Suprapubic skin (tissue), 4 donors: ENCODE measurements at regions not wholly inside any gene's neighbourhood (a gene's known extent, or its start where the extent isn't known, plus 50 kb on each side); places are given as distances from the start of the nearest gene placed in this dataset.

Experiments used
- DNase-seq, 2 donors: peaks; one replicate each; pipeline ENCODE4 v3.0.0-alpha.2; 2019; ENCODE audit warnings: low spot score in 2 of 2
- H3K27ac ChIP-seq: fragments of 200-600 bp; sonication (generic); one replicate; pipeline ENCODE4 v1.5.1; 2019
- H3K27me3 ChIP-seq: fragments of 200-600 bp; sonication (generic); one replicate; pipeline ENCODE4 v1.5.1; 2019
- H3K36me3 ChIP-seq: fragments of 200-600 bp; sonication (generic); one replicate; pipeline ENCODE4 v1.5.1; 2019
- H3K4me1 ChIP-seq: fragments of 200-600 bp; sonication (generic); one replicate; pipeline ENCODE4 v1.5.1; 2019
- H3K4me3 ChIP-seq: fragments of 200-600 bp; sonication (generic); one replicate; pipeline ENCODE4 v1.5.1; 2019; ENCODE audit warnings: mild to moderate bottlenecking
- H3K9me3 ChIP-seq: fragments of 200-600 bp; sonication (generic); one replicate; pipeline ENCODE4 v1.5.1; 2019
- EP300 ChIP-seq: sonication (generic); formaldehyde crosslinking; IDR thresholded peaks from one replicate; pipeline ENCODE4 v1.6.1; 2017; ENCODE audit warnings: antibody characterized with exemption
- POLR2A ChIP-seq, 2 donors: fragments of 450-650 bp; IDR thresholded peaks; one replicate each; pipeline ENCODE4 v1.6.1; 2017; ENCODE audit warnings: antibody characterized with exemption in 2 of 2, mild to moderate bottlenecking in 2 of 2, moderate library complexity in 2 of 2
- POLR2AphosphoS5 ChIP-seq, 3 donors: sonication (generic); formaldehyde crosslinking; IDR thresholded peaks; one replicate each; pipeline ENCODE4 v1.6.1; 2017; ENCODE audit warnings: antibody characterized with exemption in 3 of 3
- WGBS: methylation state at CpG from one replicate; pipeline ENCODE4 v1.1.5; 2018; 5-methylcytosine and 5-hydroxymethylcytosine counted together
- TF ChIP-seq, protein P1 (sequence below), 2 donors: fragments of 200-600 bp in 1 of 2; fragments of 450-650 bp in 1 of 2; sonication (generic) in 1 of 2; IDR thresholded peaks; one replicate each; pipeline ENCODE4 v1.5.1; 2016 to 2019; ENCODE audit warnings: antibody characterized with exemption in 2 of 2, mild to moderate bottlenecking in 1 of 2, moderate library complexity in 1 of 2

DNA sequence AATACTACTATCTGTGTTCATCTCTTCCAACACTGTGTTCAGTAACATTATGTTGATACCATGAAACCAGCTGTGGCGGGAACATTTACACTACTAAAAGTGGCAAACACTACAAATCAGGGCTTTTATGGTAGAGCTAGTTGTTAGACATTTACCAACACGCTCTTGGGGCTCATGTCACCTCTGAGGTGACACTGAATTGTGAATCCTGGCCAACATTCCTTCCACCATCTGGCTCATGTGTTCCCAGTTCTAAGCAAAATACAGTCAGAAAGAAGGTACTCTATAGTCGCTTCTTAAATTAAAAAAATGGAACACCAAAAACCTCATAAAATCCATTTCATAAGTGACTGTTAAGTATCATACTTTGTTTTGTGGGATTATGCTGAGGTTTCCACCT is 436.6 kb downstream of the FUT8 start:
- WGBS: 97% methylated on average over 3 of the region's 3 CpGs
- Histone ChIP-seq H3K4me1 (no peaks in the 10 kb centered on the region), H3K27ac (no peak overlapping the region), H3K27me3 (no peaks in the 10 kb centered on the region), H3K4me3 (no peak overlapping the region), H3K36me3 (no peaks in the 10 kb centered on the region), H3K9me3 (no peaks in the 10 kb centered on the region)
- TF ChIP-seq EP300: no peak
- no peak for TF ChIP-seq POLR2A (IDR thresholded peaks at IDR 0.05)
- TF ChIP-seq POLR2AphosphoS5 (IDR thresholded peaks at IDR 0.05): no peak
- TF ChIP-seq, protein P1, sequence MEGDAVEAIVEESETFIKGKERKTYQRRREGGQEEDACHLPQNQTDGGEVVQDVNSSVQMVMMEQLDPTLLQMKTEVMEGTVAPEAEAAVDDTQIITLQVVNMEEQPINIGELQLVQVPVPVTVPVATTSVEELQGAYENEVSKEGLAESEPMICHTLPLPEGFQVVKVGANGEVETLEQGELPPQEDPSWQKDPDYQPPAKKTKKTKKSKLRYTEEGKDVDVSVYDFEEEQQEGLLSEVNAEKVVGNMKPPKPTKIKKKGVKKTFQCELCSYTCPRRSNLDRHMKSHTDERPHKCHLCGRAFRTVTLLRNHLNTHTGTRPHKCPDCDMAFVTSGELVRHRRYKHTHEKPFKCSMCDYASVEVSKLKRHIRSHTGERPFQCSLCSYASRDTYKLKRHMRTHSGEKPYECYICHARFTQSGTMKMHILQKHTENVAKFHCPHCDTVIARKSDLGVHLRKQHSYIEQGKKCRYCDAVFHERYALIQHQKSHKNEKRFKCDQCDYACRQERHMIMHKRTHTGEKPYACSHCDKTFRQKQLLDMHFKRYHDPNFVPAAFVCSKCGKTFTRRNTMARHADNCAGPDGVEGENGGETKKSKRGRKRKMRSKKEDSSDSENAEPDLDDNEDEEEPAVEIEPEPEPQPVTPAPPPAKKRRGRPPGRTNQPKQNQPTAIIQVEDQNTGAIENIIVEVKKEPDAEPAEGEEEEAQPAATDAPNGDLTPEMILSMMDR (IDR thresholded peaks at IDR 0.05): no peak
- DNase-seq: no peak

GRCh38 chr14:65849558-65849957 is 437.0 kb downstream of the FUT8 start:
- WGBS: 76% methylated on average over 2 of the region's 2 CpGs
- TF ChIP-seq POLR2AphosphoS5 (IDR thresholded peaks at IDR 0.05) (no peak), EP300 (no peak), POLR2A (IDR thresholded peaks at IDR 0.05) (no peak)
- TF ChIP-seq, protein P1 (IDR thresholded peaks at IDR 0.05): no peak
- Histone ChIP-seq H3K36me3 (no peaks in the 10 kb centered on the region), H3K4me1 (no peaks in the 10 kb centered on the region), H3K27me3 (no peaks in the 10 kb centered on the region), H3K4me3 (no peak overlapping the region), H3K9me3 (no peaks in the 10 kb centered on the region), H3K27ac (no peak overlapping the region)
- no peak for DNase-seq

DNA sequence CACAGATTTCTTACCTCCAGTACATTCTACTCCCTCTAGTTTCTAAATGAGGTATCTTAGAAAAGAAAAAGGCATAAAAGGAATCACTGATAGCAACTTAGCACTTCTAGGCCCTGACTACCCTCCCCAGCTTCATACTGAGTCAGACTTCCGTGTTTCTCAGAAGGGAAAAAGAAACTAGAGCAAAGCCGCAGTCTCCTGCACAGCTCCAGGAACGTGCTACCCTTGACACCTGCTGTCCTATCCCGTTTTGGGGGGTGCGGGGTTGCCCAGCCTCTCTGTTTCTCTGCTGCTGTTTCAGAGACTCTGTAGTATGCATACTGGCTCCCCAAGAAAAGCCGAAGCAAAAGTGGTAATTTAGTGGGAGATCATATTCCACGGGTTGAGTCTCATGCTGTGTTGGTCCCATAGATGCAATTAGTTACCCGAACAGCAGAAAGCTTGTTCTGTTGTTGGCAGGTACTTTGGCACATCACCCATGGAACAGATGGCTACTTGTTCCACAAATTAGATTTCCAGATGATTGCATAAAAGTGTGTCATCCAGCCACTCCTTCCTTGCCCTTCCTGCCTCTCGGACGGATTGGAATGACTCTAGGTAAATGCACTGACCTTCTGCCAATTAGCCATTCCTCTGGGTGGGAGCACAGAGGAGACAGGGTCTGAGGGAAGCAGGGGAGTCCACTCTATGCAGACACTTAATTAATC is 438.1 kb downstream of the FUT8 start:
- H3K36me3 ChIP-seq: no peaks in the 10 kb centered on the region
- TF ChIP-seq POLR2A (IDR thresholded peaks at IDR 0.05) (no peak), POLR2AphosphoS5 (IDR thresholded peaks at IDR 0.05) (no peak), EP300 (no peak)
- TF ChIP-seq, protein P1 (IDR thresholded peaks at IDR 0.05): no peak
- WGBS: 78% methylated on average over 10 of the region's 10 CpGs
- H3K4me3 ChIP-seq: no peak overlapping the region
- H3K27me3 ChIP-seq: no peaks in the 10 kb centered on the region
- no peaks in the 10 kb centered on the region for H3K4me1 ChIP-seq
- no peak for DNase-seq
- H3K27ac ChIP-seq: no peak overlapping the region
- H3K9me3 ChIP-seq: no peaks in the 10 kb centered on the region

DNA sequence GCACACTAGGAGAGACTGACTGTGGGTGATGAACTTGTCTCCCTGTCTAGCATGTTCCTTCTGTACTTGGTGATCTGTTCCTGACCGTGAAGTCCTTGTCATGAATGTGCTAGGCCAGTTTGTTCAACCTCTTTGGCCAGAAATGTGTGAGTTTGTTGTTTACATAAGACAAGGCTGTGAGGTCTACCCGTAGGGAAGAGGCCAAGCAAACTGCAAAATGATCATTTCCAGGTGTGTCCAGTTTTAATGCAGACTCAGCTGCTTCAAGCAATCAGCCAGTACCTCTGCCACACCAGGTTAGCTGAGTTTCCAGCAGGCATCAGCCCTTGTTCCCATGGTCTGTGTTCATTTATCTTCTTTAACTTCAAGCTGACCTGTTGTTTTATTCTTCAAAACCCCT is 440.2 kb downstream of the FUT8 start:
- Histone ChIP-seq H3K36me3 (no peaks in the 10 kb centered on the region), H3K27ac (no peak overlapping the region), H3K9me3 (no peaks in the 10 kb centered on the region), H3K4me1 (no peaks in the 10 kb centered on the region), H3K27me3 (no peaks in the 10 kb centered on the region), H3K4me3 (no peak overlapping the region)
- 41% methylated on average over 2 of the region's 2 CpGs for WGBS
- DNase-seq: no peak
- TF ChIP-seq POLR2A (IDR thresholded peaks at IDR 0.05) (no peak), EP300 (no peak), POLR2AphosphoS5 (IDR thresholded peaks at IDR 0.05) (no peak)
- TF ChIP-seq, protein P1 (IDR thresholded peaks at IDR 0.05): no peak

DNA sequence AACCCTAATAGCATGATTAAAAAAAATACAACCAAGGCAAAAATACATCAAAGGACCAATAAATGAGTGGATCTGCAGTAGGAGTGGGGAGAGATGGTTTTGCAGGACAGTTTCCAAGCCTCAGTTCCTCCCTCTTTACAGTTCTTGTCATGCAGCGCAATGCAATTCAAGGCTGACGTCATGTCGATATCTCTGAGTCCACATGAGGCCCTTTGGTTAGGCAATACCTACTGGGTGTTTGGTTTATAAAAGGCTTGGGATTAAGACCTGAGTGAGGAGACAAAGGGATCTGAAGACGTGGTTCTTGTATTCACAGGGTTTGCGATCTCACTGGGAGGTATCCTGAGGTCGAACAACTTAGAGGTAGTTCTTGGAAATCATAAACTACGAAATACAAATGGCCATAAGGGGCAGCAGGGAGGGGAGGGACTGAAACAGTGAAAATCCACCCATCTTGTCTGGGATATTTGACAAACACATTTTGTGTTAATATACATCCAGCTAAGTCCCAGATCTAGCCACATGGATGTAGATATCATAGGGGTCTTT is 441.0 kb downstream of the FUT8 start:
- no peaks in the 10 kb centered on the region for H3K36me3 ChIP-seq
- WGBS: 90% methylated on average over 7 of the region's 7 CpGs
- TF ChIP-seq, protein P1 (IDR thresholded peaks at IDR 0.05): no peak
- no peak for TF ChIP-seq POLR2A (IDR thresholded peaks at IDR 0.05)
- no peak for TF ChIP-seq EP300
- no peak for TF ChIP-seq POLR2AphosphoS5 (IDR thresholded peaks at IDR 0.05)
- no peaks in the 10 kb centered on the region for H3K27me3 ChIP-seq
- no peak for DNase-seq
- no peaks in the 10 kb centered on the region for H3K4me1 ChIP-seq
- no peaks in the 10 kb centered on the region for H3K9me3 ChIP-seq
- no peak overlapping the region for H3K4me3 ChIP-seq
- no peak overlapping the region for H3K27ac ChIP-seq
